Right lobe of liver (tissue), 6 donors: ENCODE measurements at regions not wholly inside any gene's neighbourhood (a gene's known extent, or its start where the extent isn't known, plus 50 kb on each side); places are given as distances from the start of the nearest gene placed in this dataset.

Source experiments
- ATAC-seq, 4 donors: fragments of 200-7000 bp; cut with Tn5 transposase; one replicate each; pipeline ENCODE4 v1.9.1; 2020; ENCODE audit warnings: mild to moderate bottlenecking in 4 of 4, moderate library complexity in 4 of 4
- DNase-seq, 3 donors: peaks; one replicate each; pipeline ENCODE4 v3.0.0-alpha.2; 2020
- H3K27ac ChIP-seq, 3 donors: fragments of 200-600 bp; one replicate each; pipeline ENCODE4 v1.8.0; 2022
- H3K27me3 ChIP-seq, 2 donors: fragments of 200-600 bp; one replicate each; pipeline ENCODE4 v1.8.0; 2022
- H3K36me3 ChIP-seq, 4 donors: fragments of 200-600 bp; sonication (generic) in 1 of 4; one replicate each; pipeline versions ENCODE4 v1.5.1 to v1.8.0; 2017 to 2022; ENCODE audit warnings: control low read depth in 1 of 4
- H3K4me1 ChIP-seq, 4 donors: fragments of 200-600 bp; sonication (generic) in 1 of 4; one replicate each; pipeline versions ENCODE4 v1.5.1 to v1.8.0; 2017 to 2022; ENCODE audit warnings: control low read depth in 1 of 4
- H3K4me3 ChIP-seq, 3 donors: fragments of 200-600 bp; one replicate each; pipeline ENCODE4 v1.8.0; 2022
- H3K9me3 ChIP-seq, 4 donors: fragments of 200-600 bp; sonication (generic) in 1 of 4; one replicate each; pipeline versions ENCODE4 v1.5.1 to v1.8.0; 2017 to 2022; ENCODE audit warnings: control low read depth in 1 of 4
- POLR2A ChIP-seq: fragments of 450-650 bp; IDR thresholded peaks from one replicate; pipeline ENCODE4 v1.6.1; 2017; ENCODE audit warnings: antibody characterized with exemption, mild to moderate bottlenecking
- WGBS: methylation state at CpG from one replicate; pipeline ENCODE4 v1.1.6; 2018; ENCODE audit warnings: low coverage, low lambda C conversion rate; ENCODE audit not compliant: insufficient coverage; ENCODE audit errors: missing lambda C conversion rate; 5-methylcytosine and 5-hydroxymethylcytosine counted together
- intact Hi-C, 2 donors: fragments of 100-400 bp; cut with DNase I; formaldehyde crosslinking; loops; one replicate each; pipeline versions ENCODE4 v1.11.2 to v1.14.1; 2022
- TF ChIP-seq, protein P1 (sequence below), 4 donors: fragments of 200-600 bp in 3 of 4; fragments of 450-650 bp in 1 of 4; IDR thresholded peaks; one replicate each; pipeline versions ENCODE4 v1.5.1 to v1.8.0; 2016 to 2022; ENCODE audit warnings: antibody characterized with exemption in 4 of 4, mild to moderate bottlenecking in 2 of 4
- donor health status: DM: no; HTN: yes; CAD: no.
- donor health status: DM: no; HTN: no; CAD: no.
- donor health status: DM: no; HTN: no; CAD: no.
- donor health status: DM: no; HTN: yes; CAD: no.
- donor health status: DM: no; HTN: yes; CAD: no.

DNA sequence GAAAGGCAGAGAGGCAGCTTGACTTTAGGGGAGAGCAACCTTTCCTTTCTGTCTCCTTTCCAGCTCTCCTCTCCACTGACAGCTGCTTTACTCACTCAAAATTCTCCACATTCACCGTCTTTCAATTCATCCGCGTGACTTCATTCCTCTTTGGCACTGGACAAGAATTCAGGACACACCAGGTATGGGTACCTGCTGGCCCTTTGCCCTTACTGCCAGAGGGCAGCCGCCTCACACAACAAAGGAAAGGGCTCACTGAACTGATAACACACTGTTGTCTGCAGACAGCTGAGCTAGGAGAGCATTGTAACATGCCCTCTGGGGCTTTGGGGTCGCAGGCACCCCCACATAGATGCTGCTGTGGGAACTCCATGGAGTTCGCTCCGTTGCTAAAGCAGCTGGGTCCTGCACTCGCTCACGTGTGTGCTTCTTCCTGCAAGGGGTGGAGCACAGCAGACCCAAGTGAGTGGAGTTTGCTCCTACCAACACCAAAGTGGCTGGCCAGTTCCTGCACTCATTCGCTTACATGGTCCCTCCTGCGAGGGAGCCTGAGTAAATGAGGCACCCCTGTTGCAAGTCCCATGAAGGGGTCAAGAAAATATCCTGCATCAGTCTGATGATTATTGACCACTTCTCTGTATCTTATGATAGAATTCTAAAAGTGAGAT is 79.0 kb upstream of the SGO1 start:
- WGBS = 76% methylated on average over 5 of the region's 11 CpGs
- no peak for DNase-seq
- TF ChIP-seq POLR2A = no peak
- TF ChIP-seq, protein P1, sequence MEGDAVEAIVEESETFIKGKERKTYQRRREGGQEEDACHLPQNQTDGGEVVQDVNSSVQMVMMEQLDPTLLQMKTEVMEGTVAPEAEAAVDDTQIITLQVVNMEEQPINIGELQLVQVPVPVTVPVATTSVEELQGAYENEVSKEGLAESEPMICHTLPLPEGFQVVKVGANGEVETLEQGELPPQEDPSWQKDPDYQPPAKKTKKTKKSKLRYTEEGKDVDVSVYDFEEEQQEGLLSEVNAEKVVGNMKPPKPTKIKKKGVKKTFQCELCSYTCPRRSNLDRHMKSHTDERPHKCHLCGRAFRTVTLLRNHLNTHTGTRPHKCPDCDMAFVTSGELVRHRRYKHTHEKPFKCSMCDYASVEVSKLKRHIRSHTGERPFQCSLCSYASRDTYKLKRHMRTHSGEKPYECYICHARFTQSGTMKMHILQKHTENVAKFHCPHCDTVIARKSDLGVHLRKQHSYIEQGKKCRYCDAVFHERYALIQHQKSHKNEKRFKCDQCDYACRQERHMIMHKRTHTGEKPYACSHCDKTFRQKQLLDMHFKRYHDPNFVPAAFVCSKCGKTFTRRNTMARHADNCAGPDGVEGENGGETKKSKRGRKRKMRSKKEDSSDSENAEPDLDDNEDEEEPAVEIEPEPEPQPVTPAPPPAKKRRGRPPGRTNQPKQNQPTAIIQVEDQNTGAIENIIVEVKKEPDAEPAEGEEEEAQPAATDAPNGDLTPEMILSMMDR (IDR thresholded peaks at IDR 0.05) = no peak
- Histone ChIP-seq H3K4me3 (no peak overlapping the region), H3K9me3 (no peaks in the 10 kb centered on the region), H3K27me3 (no peaks in the 10 kb centered on the region), H3K4me1 (no peaks in the 10 kb centered on the region), H3K27ac (no peak overlapping the region), H3K36me3 (no peaks in the 10 kb centered on the region)
- ATAC-seq = no peak
- intact Hi-C loops = no loop called here

DNA sequence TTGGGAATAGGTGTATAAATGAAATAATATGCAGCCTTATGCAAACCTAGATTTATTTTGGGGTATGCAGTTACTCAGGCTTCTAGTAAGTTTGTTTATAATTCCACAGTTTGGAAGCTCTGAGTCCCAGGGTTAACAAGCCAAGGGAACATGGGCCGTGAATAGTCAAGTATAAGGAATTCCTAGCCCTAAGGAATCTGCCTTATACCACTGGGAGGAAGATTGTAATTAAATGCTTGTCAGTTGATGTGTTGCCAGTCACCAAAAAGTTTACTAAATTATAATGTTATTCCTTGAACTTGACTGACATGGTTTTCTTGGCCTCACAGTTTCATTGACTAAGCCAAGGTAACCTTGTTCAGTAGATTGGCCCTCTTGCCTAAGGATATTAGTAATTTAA is 72.4 kb upstream of the SGO1 start:
- Histone ChIP-seq H3K27me3 (no peaks in the 10 kb centered on the region), H3K4me3 (no peak overlapping the region), H3K36me3 (no peaks in the 10 kb centered on the region), H3K27ac (no peak overlapping the region), H3K9me3 (no peaks in the 10 kb centered on the region), H3K4me1 (no peaks in the 10 kb centered on the region)
- TF ChIP-seq, protein P1 (IDR thresholded peaks at IDR 0.05) = no peak
- TF ChIP-seq POLR2A = no peak
- intact Hi-C loops = no loop called here
- 100% methylated on average over 1 of the region's 1 CpG for WGBS
- ATAC-seq = no peak
- no peak for DNase-seq

DNA sequence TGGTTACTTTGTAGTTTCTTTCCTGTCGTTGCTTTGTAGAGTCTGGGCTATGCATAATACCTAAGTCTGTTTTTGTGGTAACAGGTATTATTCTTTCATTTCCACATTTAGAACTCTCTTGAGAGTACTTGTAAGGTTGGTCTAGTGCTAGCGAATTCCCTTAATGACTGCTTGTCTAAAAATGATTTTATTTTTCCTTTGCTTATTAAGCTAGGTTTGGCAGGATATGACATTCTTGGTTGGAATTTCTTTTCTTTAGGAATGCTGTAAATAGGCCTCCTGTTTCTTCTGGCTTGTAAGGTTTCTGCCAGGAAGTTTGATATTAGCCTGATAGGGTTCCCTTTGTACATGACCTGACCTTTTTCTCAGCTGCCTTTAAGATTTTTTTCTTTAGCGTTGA is 70.1 kb upstream of the SGO1 start:
- DNase-seq = no peak
- no peak for ATAC-seq
- Histone ChIP-seq H3K9me3 (no peaks in the 10 kb centered on the region), H3K27ac (no peak overlapping the region), H3K4me1 (no peaks in the 10 kb centered on the region), H3K36me3 (no peaks in the 10 kb centered on the region), H3K27me3 (no peaks in the 10 kb centered on the region), H3K4me3 (no peak overlapping the region)
- WGBS = 65% methylated on average over 3 of the region's 3 CpGs
- intact Hi-C loops = no loop called here
- TF ChIP-seq, protein P1 (IDR thresholded peaks at IDR 0.05) = no peak
- TF ChIP-seq POLR2A = no peak

DNA sequence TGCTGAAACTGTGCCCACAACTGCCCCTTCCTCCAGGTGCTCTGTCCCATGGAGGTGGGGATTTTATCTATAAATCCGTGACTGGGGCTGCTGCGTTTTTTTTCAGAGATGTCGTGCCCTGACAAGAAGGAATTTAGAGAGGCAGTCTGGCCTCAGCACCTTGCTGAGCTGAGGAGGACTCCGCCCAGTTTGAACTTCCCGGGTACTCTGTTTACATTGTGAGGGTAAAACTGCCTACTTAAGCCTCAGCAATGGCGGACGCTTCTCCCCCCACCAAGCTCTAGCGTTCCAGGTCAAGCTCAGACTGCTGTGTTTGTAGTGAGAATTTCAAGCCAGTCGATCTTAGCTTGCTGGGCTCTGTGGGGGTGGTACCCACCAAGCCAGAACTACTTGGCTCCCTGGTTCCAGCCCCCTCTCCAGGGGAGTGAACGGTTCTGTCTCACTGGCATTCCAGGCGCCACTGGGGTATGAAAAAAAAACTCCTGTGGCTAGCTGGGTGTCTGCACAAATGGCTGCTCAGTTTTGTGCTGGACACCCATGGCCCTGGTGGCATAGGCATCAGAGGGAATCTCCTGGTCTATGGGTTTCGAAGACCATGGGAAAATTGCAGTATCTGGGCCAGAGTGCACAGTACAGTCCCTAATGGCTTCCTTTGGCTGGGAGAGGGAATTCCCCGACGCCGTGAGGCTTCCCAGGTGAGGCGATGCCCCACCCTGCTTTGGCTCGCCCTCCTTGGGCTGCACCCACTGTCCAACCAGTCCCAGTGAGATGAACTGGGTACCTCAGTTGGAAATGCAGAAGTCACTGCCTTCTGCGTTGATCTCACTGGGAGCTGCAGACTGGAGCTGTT is 68.5 kb upstream of the SGO1 start:
- no peaks in the 10 kb centered on the region for H3K4me1 ChIP-seq
- TF ChIP-seq, protein P1 (IDR thresholded peaks at IDR 0.05) = no peak
- TF ChIP-seq POLR2A = no peak
- no peaks in the 10 kb centered on the region for H3K36me3 ChIP-seq
- no peaks in the 10 kb centered on the region for H3K9me3 ChIP-seq
- intact Hi-C loops = no loop called here
- no peak overlapping the region for H3K4me3 ChIP-seq
- H3K27me3 ChIP-seq = no peaks in the 10 kb centered on the region
- 60% methylated on average over 1 of the region's 18 CpGs for WGBS
- H3K27ac ChIP-seq = no peak overlapping the region
- DNase-seq (no peak), ATAC-seq (no peak)
